HG02623 (cell line): ENCODE measurements at regions not wholly inside any gene's neighbourhood (a gene's known extent, or its start where the extent isn't known, plus 50 kb on each side); places are given as distances from the start of the nearest gene placed in this dataset.
"Not testable (repeated sequence)": the region's sequence is repeated elsewhere in the genome, so short reads cannot be mapped to it uniquely, and the experiment has no call there.

Experiments
- ATAC-seq: cut with Tn5 transposase; IDR thresholded peaks from one replicate; pipeline ENCODE4 v1.9.1; 2021; ENCODE audit warnings: moderate library complexity; ENCODE audit not compliant: unreplicated experiment

DNA sequence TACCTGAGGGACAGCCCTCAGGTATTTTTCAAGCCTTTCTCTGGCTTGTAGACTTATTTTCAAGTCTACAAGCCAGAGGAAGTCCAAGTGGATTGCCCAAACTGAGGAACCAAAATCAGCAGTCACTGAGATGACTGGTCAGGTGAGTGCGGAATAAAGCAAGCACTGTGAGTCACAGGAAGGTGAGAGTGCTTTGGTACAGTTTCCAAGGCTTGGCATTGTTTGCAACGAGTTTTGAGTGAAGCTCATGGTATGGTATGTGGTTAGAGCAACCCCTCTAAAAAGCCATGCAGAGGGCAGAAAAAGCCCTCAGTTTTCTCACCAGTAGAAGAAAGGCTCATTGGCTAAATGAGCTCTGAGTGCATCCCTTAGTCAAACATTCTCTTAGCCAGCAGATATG is 112.8 kb upstream of the EOLA2 start:
- ATAC-seq: no peak

DNA sequence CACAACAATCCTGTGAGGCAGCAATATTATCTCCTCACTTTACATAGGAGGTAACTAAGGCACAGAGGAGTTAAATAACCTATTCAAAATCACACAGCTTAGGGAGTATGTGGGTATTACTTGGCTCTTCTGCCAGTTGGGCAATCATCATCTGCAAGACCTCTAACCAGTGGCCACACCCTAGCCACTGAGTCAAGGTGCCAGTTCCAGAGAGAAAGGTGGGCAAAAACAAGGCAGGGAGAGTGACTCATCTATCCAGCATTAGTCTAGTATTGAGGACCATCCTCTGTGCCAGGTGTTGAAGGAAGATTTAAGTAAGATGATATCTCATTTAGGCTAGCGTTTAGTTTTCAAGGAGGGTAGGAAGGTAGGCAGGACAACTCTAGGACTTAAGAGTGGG is 113.9 kb upstream of the EOLA2 start:
- ATAC-seq: no peak

DNA sequence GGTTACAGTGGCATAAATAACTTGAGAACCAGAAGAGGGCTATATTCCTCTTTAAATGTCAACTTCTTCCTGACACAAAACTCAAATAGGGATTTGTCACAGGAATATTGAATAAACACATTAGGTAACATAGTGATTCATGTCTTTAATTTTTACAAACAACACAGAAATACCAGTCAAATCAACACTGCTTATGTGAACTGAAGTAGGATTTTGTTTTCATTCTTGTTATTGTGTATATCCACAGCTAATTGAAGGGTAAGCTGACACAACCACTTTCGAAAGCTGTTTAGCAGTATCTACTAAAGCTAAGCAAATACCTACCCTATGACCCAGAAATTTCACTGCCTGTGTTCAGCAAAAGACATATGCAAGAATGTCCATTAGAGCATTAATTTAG is 120.4 kb upstream of the EOLA2 start:
- no peak for ATAC-seq

DNA sequence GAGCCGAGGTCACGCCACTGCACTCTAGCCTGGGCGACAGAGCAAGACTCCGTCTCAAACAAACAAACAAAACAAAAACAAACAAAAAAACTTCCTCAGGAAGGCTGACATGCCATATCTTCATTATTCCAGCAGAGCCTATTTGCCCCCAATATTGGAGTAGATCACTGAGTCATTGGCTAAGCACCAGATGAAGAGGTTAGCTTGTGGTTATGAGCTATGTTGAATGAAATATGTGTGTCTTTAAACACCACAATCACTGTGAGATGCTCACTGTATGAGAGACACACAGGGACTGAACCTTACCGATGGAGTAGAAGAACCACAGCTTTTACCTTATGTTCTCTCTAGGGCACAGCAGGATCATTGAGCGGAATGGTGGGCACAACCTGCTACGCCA is 122.1 kb upstream of the EOLA2 start:
- ATAC-seq: no peak

DNA sequence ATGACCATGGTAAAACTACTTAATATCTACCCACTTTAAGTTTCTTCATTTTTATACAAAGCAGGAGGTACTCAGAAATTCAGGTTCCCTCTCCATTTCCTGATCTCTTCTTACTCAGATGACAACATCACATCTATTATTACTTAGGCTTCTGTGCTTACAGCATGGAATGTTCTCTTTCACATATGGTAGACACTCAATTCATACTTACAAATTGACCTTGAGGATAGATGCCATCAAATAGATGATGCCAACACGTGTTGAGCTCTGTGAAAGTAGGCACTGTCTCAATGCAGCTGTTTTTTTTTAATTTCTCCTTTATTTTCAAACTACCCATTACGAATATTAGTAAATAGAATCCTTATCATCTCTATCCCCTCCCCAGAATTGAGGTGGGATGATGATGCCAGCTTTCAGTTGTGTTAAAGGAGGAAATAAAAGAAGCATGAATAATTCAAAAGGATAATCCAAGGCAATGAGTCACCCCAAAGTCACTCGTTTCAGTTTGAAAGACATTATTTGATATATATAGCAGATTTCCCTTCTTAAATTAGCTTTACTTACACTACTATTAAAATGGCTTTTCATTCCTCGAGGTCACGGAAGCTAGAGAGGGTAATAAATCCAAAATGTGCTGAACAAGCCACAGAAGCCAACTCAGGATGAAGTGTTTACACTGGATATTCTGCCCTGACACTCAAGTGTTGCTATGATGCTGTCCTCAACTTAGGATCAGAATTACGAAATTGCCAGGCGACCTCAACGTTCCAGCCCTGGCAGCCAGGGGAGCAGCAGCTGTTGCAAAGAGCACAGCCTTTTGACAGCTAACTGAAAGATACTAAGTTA is 124.2 kb upstream of the EOLA2 start:
- no peak for ATAC-seq

DNA sequence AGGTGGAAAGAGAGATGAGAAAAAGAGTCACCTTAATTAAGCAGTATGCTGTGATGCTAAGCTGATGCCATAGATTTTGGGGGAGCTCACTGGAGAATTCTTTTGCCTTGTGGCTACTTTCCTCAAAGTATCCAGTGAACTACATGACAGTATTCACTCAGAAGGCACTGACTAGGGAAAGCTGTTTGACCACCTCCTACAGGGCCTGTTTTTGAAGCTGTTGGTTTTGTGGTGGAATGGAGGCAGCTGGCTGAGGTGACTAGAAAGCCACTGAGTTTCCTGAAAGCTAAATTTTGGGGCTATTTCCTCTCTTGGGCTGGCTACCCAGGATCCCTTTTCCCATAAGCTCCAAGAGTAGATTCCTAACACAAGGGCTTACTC is 124.8 kb upstream of the EOLA2 start:
- ATAC-seq: no peak

DNA sequence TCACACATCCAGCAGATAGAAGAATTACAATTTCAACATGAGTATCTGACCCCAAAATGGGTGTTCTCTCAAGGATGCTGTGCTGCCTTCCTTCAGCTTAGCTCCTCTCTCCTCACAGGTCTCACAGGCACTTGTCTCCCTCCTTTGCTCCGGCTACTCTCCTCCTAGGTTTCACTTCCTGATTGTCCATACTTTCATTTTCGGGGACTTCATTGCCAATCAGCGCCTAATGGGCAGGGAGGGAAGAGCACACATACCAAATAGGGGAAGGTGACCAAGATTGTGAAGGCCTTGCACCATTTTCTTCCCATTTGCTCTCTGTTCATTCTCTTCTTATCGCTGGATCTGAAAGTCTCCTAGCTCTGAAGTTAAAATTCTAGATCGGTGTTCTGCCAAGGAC is 125.4 kb upstream of the EOLA2 start:
- ATAC-seq: no peak

DNA sequence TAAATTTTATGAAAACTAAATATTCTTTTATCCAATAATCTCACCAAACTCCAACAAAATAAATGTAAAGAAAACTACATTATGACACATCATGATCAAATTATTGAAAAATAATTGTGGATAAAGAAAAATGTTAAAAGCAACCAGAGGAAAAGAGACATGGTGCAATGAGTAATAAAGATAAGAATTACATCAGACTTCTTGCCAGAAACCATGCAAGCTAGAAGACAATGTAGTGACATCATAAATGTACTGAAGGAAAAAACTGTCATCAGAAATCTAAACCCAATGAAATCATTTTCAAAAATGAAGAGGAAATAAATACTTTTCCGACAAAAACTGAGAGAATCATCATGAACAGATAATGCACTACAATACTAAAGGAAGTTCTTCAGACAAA is 135.9 kb upstream of the EOLA2 start:
- ATAC-seq: no peak

DNA sequence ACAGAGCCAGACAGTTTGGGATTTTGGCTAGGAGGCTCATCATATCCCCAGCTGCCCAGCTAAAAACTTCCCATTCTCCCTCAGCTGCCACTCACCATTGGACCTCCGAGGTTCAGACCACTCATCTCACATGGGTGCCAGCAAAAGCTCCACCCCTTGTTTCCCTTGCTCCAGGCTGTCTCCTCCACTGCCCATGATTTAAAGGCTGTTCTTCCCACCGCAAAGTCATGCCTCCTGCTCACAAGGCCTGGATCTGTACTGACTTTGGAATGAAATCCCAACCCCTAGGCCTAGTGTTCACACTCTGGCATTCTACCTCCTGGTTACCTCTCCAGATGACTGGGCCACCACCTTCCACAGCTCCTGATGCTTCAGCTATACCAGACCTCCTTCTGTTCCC is 142.2 kb upstream of the EOLA2 start:
- ATAC-seq: no peak

DNA sequence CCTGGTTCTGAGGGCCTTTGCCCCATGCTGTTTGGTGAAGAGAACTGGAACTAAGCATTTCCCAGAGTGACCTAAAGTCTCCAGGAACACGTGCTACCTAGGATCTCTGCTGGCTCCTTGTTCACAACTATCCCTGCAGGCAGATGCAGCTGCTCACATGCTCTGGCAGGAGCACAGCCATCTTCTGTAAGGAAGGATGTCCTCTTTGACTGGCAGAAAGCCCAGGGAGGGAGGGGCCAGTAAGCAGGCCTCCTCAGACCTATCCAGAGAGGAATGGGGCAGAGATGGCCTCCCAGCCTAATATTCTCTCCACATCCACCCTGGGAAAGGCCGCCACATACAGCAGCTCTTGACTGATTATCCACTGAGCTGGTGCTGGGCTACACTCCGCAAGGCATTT is 142.8 kb upstream of the EOLA2 start:
- no peak for ATAC-seq

DNA sequence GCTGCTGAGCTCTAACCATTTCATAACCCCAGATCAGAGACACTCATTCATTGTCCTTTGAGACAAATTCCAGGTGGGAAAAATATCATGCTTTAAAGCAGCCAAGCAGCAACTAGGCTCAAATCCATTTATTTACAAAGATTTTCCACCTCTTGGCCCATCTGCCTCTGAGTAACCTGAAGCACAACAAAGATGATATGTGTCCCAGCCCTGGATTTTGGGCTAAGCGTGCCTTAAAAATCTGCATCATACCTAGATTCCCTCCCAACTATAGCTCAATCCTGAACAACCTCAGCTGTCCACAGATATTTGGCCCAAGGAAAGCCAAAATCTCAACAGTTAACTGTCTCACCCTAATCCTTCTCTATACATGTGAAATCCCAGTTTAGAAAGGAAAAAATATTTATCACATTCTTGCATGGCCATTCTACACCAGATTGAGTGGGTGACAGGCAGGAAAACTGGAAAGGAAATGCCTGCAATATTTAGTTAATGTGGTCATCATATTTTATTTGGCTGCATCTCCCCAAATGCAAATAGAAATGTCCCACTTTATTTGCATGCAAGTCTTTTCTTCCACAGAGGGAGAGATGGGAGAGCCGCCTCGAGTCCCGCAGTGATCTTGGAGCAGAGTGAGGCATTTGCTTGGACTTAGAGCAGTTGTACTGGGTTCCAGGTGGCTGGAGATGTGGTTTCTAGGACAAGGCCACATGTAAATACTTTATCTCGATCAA is 146.4 kb upstream of the EOLA2 start:
- no peak for ATAC-seq

DNA sequence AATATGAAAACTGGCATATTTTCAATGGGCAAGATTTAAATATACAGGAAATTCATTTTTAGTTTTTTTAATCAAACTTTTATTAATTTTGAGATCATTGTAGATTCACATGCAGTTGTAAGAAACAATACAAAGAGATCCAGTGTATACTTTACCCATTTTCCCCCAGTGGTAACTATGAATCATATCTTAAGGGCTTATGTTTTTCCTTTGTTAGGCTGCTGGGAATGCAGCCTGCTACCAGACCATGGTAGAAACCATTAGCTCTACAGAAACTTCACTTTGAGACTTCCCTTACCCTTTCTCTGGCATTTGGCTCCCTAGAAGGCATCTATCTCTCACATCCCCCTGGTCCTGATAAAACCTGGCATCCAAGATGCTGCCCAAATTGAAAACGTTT is 147.6 kb upstream of the EOLA2 start:
- ATAC-seq: no peak

DNA sequence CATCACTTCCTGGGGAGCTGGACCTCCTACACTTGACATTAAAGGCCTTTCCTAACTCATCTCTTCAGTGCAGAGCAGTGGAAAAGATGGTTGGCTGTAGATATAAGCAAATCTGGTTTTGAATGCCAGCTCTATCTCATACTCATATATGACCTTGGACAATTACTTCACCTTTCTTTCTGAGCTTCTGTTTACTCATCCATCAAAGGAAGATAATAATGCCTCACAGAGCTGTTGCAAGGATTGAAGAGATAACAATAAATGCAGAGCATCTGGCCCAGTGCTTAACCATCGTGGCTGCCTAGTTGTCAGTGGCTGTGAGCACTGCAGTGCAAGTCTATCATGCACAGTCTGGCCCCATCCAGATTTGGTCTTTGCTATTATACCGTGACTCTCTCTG is 148.1 kb upstream of the EOLA2 start:
- no peak for ATAC-seq

DNA sequence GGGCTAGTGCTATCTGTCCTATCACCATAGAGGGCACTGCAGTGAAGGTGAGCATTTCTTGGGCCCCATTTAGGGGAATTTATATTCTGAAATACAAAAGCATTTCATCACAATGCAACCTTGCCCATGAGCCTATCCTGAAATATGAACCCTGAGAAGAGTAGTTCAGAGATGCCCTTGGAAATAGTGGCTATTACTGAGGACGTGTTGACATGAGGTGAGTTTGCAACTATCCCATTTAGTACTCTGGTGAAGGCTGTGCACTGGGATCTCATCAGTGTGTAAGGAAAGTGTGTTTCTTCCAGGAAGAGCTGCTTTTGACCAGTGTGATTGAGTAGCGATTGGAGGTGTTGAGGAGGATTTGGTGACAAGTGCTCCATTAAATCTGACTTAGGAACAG is 149.3 kb upstream of the EOLA2 start:
- no peak for ATAC-seq

DNA sequence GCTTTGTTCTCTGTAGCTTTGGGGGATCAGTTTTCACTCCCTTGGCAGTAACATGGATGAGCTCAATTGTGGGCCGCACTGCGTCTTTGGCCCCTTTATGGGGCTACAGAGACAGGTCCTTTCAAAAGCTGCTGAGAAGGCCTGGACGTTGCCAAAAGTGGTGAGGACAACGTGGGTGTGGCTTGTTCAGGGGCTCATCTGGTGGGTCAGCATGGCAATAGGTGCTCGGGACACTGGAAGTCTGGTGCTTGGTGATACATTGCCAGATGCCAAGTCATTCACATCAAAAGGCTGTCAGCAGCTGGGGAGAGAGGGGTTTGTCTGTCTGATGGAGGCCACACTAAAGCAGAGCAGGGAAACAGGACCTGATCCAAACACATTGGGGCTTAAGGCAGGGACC is 149.8 kb upstream of the EOLA2 start:
- no peak for ATAC-seq

DNA sequence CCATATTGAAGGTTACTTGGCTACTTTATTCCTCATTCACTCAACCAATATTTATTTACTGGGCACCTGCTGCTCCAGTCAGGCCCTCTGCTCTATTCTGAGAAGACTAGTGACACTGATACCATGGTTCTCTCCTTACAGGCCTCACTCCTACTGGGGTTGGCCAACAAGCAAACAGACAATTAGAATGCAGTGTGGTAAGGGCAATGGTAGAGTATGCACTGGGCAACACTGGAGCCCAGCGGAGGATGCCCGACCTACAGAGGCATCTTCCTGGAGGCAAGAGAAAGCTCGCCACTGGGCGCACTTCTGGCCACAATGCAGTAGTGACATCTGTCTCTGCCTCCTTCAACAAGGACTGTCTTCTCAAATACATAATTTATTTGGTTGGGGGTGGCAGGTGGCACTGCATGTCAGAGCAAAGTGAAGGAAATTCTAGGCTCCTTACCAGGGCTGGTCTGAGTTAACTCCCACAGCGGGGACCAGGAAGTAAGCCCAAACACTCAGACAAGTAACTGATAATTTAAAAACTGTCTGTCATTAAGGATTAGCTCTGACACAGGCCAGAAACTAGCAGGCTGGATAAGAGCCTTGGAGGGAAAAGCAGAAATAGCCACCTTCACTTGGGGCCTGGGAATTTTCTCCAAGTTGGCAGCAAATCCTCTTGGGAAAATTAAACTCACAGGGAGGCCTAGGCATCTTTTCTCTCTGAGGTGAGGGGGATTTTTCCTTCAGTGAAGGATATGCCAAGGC is 150.7 kb upstream of the EOLA2 start:
- no peak for ATAC-seq

DNA sequence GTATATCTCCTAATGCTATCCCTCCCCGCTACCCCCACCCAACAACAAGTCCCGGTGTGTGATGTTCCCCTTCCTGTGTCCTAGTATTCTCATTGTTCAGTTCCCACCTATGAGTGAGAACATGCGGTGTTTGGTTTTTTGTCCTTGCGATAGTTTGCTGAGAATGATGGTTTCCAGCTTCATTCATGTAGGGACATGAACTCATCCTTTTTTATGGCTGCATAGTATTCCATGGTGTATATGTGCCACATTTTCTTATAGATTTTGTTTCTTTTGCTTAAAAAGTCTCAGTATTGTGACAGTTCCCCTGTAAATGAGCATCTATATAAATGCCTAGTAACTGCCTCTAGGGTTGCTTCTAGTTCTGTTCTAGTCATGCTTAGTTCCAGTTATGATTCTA is 153.0 kb upstream of the EOLA2 start:
- ATAC-seq: not testable (repeated sequence)

DNA sequence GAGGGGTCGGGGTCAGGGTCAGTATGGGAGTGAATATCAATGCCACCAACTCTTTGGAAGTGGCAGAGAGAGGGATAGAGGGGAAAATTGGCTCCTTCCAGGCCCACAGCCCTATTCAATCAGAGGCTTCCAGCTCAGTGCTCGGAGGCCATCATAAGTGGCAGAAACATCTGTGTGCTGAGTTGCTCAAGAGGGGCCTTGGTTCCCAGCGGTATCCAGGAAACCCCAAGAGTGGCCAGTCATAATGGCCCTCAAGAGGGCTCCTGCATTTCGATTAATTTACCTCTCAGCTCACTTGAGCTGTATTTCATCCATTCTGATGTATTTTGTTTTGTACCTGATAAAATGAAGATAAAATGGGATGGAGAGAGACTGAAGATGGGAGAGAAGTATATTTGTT is 154.3 kb upstream of the EOLA2 start:
- ATAC-seq: no peak

DNA sequence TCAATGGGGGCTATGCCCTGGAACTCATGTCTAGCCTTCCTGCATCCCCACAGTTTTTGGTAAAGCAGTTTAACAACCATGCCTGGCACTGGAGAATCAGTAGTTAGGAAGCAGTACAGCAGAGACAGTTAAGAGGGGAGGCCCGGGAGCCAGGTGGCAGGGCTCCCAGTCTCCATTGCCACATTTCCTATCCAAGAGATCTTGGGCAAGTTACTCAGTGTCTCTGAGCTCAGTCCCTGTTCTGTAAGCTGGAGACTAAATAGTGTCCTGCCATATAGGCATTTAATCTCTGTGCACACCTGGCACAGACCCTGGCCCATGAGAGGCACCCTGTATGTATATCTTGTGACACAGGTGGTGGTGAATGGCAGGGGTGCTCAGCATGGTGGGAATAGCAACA is 156.1 kb upstream of the EOLA2 start:
- no peak for ATAC-seq

DNA sequence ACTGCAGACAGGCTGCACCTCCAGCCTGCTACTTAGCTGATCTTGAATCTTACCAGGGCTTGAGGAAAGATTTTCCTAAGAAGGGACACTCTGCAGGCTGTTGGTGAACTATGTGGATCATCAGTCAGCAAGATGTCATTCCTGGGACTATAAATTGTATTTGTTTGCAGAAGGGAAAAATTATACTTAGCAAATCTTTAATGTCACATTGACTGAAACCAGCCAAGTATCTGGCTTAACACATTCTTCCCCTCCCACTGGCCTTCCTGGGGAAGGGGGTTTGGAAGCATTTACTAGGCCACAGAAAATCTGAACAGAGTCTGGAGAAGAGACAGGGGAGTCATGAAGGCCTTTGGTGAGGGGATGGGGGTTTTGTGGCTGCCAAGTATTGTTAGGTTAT is 156.7 kb upstream of the EOLA2 start:
- no peak for ATAC-seq

DNA sequence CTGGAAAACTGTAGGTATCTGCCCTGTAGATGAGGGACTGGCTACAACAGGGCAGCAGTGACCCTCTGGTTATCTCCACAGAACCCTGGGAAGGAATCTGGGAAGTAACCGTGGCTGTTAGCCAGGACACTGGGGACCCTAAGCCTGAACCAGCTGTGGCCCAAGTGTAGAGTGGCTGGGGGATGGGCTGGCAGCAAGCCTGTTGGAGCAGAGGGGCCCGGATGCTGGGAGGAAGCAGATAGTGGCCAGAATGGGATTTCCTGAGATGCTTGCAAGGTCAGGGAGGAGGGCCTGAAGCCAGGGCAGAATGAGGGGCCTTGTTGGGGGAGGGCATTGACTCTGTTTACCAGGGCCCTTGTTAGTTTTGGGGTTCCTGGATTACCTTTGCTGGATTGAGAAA is 161.0 kb upstream of the EOLA2 start:
- ATAC-seq: no peak

DNA sequence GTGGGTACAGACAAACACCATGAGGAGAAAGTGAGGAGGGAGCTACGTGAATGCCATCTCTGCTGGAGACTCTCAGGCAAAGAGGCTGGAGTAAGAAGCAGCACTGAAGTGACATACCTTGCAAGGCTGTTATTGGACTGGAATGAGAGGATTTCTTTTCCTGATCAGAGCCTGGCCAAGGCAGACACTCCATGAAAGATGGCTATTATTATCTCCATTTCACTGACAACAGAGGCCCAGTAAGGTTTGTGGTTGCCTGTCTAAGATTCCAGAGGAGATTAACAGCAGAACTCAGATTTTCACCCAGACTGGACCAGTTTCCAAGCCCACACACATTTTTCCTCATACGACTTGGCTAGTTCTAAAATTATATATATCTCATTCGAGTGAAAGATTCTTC is 162.0 kb upstream of the EOLA2 start:
- ATAC-seq: no peak
